Panc1 (cell line): ENCODE measurements at regions not wholly inside any gene's neighbourhood (a gene's known extent, or its start where the extent isn't known, plus 50 kb on each side); places are given as distances from the start of the nearest gene placed in this dataset.

ENCODE experiments used
- ATAC-seq: fragments of 200-7000 bp; cut with Tn5 transposase; 2 replicates; pipeline ENCODE4 v1.9.1; 2020; ENCODE audit warnings: mild to moderate bottlenecking, moderate library complexity
- BruUV-seq: library from RNA; stranded (reverse); fragments of 400-500 nt; replicated peaks from 2 replicates; lab custom pipeline; 2021; lab: Mats Ljungman, UMichigan
- CTCF ChIA-PET: fragments of 300-600 bp; sonication (Branson Sonifier 250); formaldehyde crosslinking; loops from one replicate; lab custom pipeline; 2022; ENCODE audit warnings: antibody characterized with exemption; lab: Charles Lee
- POLR2A ChIA-PET: fragments of 300-600 bp; sonication (Branson Sonifier 250); formaldehyde crosslinking; loops from one replicate; lab custom pipeline; 2022; ENCODE audit warnings: antibody characterized with exemption; lab: Charles Lee
- DNase-seq: peaks from one replicate; pipeline ENCODE4 v3.0.0-alpha.2; 2010; ENCODE audit warnings: low read depth, low spot score
- H3K27ac ChIP-seq: 2 replicates; pipeline ENCODE4 v1.5.1; 2011; ENCODE audit warnings: mild to moderate bottlenecking, low read length, inconsistent platforms
- H3K27me3 ChIP-seq: fragments of 200-500 bp; sonication (Bioruptor generic); 2 replicates; pipeline ENCODE4 v1.6.0; 2014; ENCODE audit warnings: low read length, inconsistent platforms; ENCODE audit not compliant: control insufficient read depth, insufficient read depth
- H3K36me3 ChIP-seq: fragments of 200-500 bp; sonication (Bioruptor generic); 2 replicates; pipeline ENCODE4 v1.5.1; 2014; ENCODE audit warnings: inconsistent platforms, mild to moderate bottlenecking, low read length, moderate library complexity; ENCODE audit not compliant: control insufficient read depth, insufficient read depth
- H3K4me1 ChIP-seq: 2 replicates; pipeline ENCODE4 v1.5.1; 2011; ENCODE audit warnings: inconsistent platforms, mild to moderate bottlenecking, low read length, moderate library complexity; ENCODE audit not compliant: control insufficient read depth, insufficient read depth
- H3K4me3 ChIP-seq, 2 experiments: 2 replicates each; pipeline ENCODE4 v1.5.1; 2011 to 2012; ENCODE audit warnings: low read depth in 2 of 2, low read length in 2 of 2, mild to moderate bottlenecking in 2 of 2, inconsistent platforms in 1 of 2, moderate library complexity in 1 of 2
- H3K9me3 ChIP-seq: fragments of 200-500 bp; sonication (Bioruptor generic); 2 replicates; pipeline ENCODE4 v1.5.1; 2014; ENCODE audit warnings: low read depth, mild to moderate bottlenecking, inconsistent platforms, low read length, moderate library complexity; ENCODE audit not compliant: control insufficient read depth, insufficient read depth
- CTCF ChIP-seq: fragments of 450-650 bp; IDR thresholded peaks from 2 replicates; pipeline ENCODE4 v1.5.1; 2017; ENCODE audit warnings: mild to moderate bottlenecking
- POLR2AphosphoS5 ChIP-seq: IDR thresholded peaks from 2 replicates; pipeline ENCODE4 v1.6.1; 2012; ENCODE audit warnings: mild to moderate bottlenecking, low read depth, low read length, moderate library complexity
- SIN3A ChIP-seq: IDR thresholded peaks from 2 replicates; pipeline ENCODE4 v1.6.1; 2012; ENCODE audit warnings: low read depth, mild to moderate bottlenecking, low read length, moderate library complexity, borderline replicate concordance; ENCODE audit not compliant: insufficient read depth
- TCF7L2 ChIP-seq: IDR thresholded peaks from 2 replicates; pipeline ENCODE4 v1.6.1; 2011; ENCODE audit warnings: mild to moderate bottlenecking, low read depth, low read length, inconsistent platforms
- in situ Hi-C: cut with HindIII; loops from 2 replicates; pipeline ENCODE4 v1.10.0; 2016; ENCODE audit warnings: low sequenced_read_pairs, low pct_unique_long_range_greater_than_20kb
- intact Hi-C: fragments of 100-400 bp; cut with micrococcal nuclease; formaldehyde crosslinking; loops from one replicate; pipeline ENCODE4 v1.10.0; 2022; ENCODE audit not compliant: unreplicated experiment
- TF ChIP-seq, protein P1 (sequence below), 2 experiments: IDR thresholded peaks; 2 replicates each; pipeline ENCODE4 v1.6.1; 2011 to 2012; ENCODE audit warnings: low read depth in 2 of 2, control low read depth in 1 of 2, low read length in 1 of 2, mild to moderate bottlenecking in 1 of 2, moderate library complexity in 1 of 2; ENCODE audit not compliant: insufficient read depth in 1 of 2

DNA sequence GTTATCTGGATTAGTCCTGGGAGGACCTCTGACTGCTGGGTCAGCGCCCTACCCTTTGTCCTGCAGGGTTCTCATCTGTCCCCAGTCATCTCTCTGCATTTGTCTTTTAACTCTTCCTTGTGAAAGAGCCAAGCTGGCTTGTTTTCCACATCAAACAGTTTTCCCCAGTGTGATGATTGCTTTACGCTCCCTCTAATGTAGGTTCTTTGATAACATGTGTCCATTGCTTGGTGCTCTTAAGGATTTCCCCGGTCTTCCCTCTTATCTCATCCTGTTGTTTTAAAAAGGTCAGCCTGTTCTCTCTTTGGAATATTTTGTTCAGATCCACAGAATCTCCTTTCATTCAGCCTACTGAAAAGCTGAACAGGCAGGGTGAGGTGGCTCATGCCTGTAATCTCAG is 792.1 kb upstream of the RAB6C start:
- H3K36me3 ChIP-seq = no peaks in the 10 kb centered on the region
- TF ChIP-seq POLR2AphosphoS5 (no peak), CTCF (no peak), TCF7L2 (no peak), SIN3A (no peak)
- TF ChIP-seq, protein P1, sequence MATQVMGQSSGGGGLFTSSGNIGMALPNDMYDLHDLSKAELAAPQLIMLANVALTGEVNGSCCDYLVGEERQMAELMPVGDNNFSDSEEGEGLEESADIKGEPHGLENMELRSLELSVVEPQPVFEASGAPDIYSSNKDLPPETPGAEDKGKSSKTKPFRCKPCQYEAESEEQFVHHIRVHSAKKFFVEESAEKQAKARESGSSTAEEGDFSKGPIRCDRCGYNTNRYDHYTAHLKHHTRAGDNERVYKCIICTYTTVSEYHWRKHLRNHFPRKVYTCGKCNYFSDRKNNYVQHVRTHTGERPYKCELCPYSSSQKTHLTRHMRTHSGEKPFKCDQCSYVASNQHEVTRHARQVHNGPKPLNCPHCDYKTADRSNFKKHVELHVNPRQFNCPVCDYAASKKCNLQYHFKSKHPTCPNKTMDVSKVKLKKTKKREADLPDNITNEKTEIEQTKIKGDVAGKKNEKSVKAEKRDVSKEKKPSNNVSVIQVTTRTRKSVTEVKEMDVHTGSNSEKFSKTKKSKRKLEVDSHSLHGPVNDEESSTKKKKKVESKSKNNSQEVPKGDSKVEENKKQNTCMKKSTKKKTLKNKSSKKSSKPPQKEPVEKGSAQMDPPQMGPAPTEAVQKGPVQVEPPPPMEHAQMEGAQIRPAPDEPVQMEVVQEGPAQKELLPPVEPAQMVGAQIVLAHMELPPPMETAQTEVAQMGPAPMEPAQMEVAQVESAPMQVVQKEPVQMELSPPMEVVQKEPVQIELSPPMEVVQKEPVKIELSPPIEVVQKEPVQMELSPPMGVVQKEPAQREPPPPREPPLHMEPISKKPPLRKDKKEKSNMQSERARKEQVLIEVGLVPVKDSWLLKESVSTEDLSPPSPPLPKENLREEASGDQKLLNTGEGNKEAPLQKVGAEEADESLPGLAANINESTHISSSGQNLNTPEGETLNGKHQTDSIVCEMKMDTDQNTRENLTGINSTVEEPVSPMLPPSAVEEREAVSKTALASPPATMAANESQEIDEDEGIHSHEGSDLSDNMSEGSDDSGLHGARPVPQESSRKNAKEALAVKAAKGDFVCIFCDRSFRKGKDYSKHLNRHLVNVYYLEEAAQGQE (IDR thresholded peaks at IDR 0.05; ENCODE audit: insufficient read depth in 1 of 2, low read depth in 2 of 2, low read length in 1 of 2) = no peak
- BruUV-seq = no TSS peak
- no peak overlapping the region for H3K27ac ChIP-seq
- CTCF ChIA-PET = no interaction called here
- ATAC-seq = no peak
- no peak overlapping the region for H3K4me3 ChIP-seq
- intact Hi-C loops (no loop called here), in situ Hi-C loops (no loop called here)
- H3K9me3 ChIP-seq = no peaks in the 10 kb centered on the region
- no peak for DNase-seq
- no peaks in the 10 kb centered on the region for H3K4me1 ChIP-seq
- POLR2A ChIA-PET = no interaction called here
- no peaks in the 10 kb centered on the region; the same call in 1 of the 2 replicates for H3K27me3 ChIP-seq

- BruUV-seq = no TSS peak
- TF ChIP-seq, protein P1 (IDR thresholded peaks at IDR 0.05; ENCODE audit: insufficient read depth in 1 of 2, low read depth in 2 of 2, low read length in 1 of 2) = no peak
- TF ChIP-seq POLR2AphosphoS5 (no peak), TCF7L2 (no peak), CTCF (no peak), SIN3A (no peak)
- in situ Hi-C loops (no loop called here), intact Hi-C loops (no loop called here)
- Histone ChIP-seq H3K27me3 (no peaks in the 10 kb centered on the region; the same call in 1 of the 2 replicates), H3K9me3 (no peaks in the 10 kb centered on the region), H3K4me1 (no peaks in the 10 kb centered on the region), H3K36me3 (no peaks in the 10 kb centered on the region), H3K27ac (no peak overlapping the region), H3K4me3 (no peak overlapping the region)
- ChIA-PET CTCF (no interaction called here), POLR2A (no interaction called here)
- ATAC-seq (no peak), DNase-seq (no peak)
Observed at GRCh38 chr2:129188451-129188850, 791.0 kb upstream of the RAB6C start.
